HL-60 (cell line): ENCODE measurements at regions not wholly inside any gene's neighbourhood (a gene's known extent, or its start where the extent isn't known, plus 50 kb on each side); places are given as distances from the start of the nearest gene placed in this dataset.

Experiments
- DNase-seq, 2 experiments: peaks; one replicate each; pipeline ENCODE4 v3.0.0-alpha.2; 2010 to 2020; ENCODE audit warnings: low read depth in 1 of 2, low spot score in 1 of 2
- H3K27ac ChIP-seq: fragments of 250-450 bp; sonication (Bioruptor Pico); replicated peaks from 2 replicates; pipeline ENCODE4 v1.5.1; 2020; ENCODE audit warnings: mild to moderate bottlenecking, moderate library complexity
- H3K27me3 ChIP-seq: fragments of 250-450 bp; sonication (Bioruptor Pico); 2 replicates; pipeline ENCODE4 v1.5.1; 2021; ENCODE audit warnings: mild to moderate bottlenecking, moderate library complexity; ENCODE audit not compliant: insufficient read depth, poor library complexity, severe bottlenecking
- H3K4me3 ChIP-seq: replicated peaks from 2 replicates; pipeline ENCODE4 v1.5.1; 2011; ENCODE audit warnings: mild to moderate bottlenecking, control low read depth, low read length; ENCODE audit not compliant: insufficient read depth
- CTCF ChIP-seq: IDR thresholded peaks from one replicate; pipeline ENCODE4 v1.5.1; 2011; ENCODE audit warnings: low read length, control low read depth, inconsistent platforms; ENCODE audit not compliant: insufficient read depth
- GABPA ChIP-seq: IDR thresholded peaks from 2 replicates; pipeline ENCODE4 v1.6.1; 2012; ENCODE audit warnings: low read depth
- POLR2AphosphoS5 ChIP-seq: IDR thresholded peaks from 2 replicates; pipeline ENCODE4 v1.6.1; 2012; ENCODE audit warnings: low read depth
- REST ChIP-seq: IDR thresholded peaks from 2 replicates; pipeline ENCODE4 v1.6.1; 2012; ENCODE audit warnings: low read depth; ENCODE audit not compliant: insufficient replicate concordance
- SPI1 ChIP-seq: IDR thresholded peaks from 2 replicates; pipeline ENCODE4 v1.6.1; 2012; ENCODE audit warnings: low read depth, mild to moderate bottlenecking, borderline replicate concordance

- no peak overlapping the region for H3K27ac ChIP-seq
- DNase-seq, result no peak
- H3K4me3 ChIP-seq, result no peak overlapping the region
- H3K27me3 ChIP-seq, result peaks cover 9% of the 10 kb centered on the region
- TF ChIP-seq POLR2AphosphoS5 (no peak), CTCF (no peak), REST (no peak), SPI1 (no peak), GABPA (no peak)
These were observed 77.9 kb upstream of the ADPGK start for GRCh38 chr15:72861354-72861910.

DNA sequence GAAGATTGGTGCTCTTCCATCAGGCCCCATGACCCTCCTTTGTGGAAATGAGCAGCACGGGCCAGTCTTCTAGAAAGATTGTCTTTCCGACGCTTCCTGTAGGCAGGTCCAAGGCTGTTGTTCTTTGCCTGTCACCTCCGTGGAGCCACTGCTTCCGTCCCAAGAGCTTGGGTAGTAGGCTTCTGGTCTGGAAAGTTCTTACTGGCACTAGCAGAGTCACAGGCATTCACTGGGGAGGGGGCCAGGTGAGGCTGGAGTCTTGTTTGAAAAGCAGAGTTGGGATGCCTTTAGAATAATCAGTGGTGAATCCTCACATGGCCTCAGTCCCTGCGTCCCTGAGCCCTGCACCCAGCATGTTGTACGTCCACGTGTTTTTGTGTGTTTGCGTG is 76.2 kb upstream of the ADPGK start:
- no peak for DNase-seq
- Histone ChIP-seq H3K4me3 (no peak overlapping the region), H3K27ac (no peak overlapping the region), H3K27me3 (peaks cover 9% of the 10 kb centered on the region)
- TF ChIP-seq CTCF (no peak), GABPA (no peak), POLR2AphosphoS5 (no peak), SPI1 (no peak), REST (no peak)

DNA sequence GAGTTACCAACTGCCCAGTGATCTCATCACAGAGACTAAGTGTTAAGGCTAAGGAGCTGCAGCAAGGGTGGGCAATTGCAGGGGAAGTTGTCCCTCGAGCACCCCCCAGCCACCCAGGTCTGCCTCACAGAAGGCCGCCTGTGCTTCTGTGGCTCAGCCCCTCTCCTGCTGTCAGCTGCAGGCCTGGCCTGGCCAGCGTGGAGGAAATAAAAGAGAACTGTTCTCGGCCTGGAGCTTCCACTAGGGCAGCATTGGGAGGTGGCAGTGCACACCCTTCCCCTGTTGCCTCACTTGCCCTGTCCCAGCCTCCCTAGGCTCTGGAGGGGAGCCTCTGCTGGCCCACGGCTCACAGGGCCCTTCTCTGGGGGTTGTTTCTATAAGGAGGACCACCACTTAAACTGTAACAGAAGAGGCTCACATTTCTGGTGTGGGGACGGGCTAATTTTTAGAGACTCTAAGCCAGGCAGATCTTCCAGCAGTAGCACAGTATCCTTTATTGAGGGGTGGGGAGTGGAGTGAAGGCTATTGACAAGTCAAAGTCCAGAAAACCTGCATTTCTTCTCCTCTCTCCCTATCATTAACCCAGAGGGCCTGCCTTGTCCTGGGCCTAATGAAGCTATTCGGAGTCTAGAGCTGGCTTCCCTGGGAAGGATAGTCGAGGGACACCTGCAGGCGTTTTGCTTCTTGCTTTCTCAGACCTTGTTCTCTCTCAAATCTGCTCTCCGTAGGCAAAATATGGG is 75.6 kb upstream of the ADPGK start:
- no peak for DNase-seq
- Histone ChIP-seq H3K27me3 (peaks cover 9% of the 10 kb centered on the region), H3K4me3 (no peak overlapping the region), H3K27ac (no peak overlapping the region)
- TF ChIP-seq REST (no peak), CTCF (no peak), GABPA (no peak), POLR2AphosphoS5 (no peak), SPI1 (no peak)
